ENCODE measurements at regions not wholly inside any gene's neighbourhood (a gene's known extent, or its start where the extent isn't known, plus 50 kb on each side); places are given as distances from the start of the nearest gene placed in this dataset.

GRCh38 chr7:28301148-28301641 is 111.1 kb upstream of the CREB5 start:
- Histone ChIP-seq H4K91ac (ENCODE audit: insufficient read depth, low read depth, low read length) (no peak overlapping the region), H3K56ac (ENCODE audit: extremely low read depth, insufficient read depth, low read length) (no peak overlapping the region), H3K4me3 (ENCODE audit: insufficient read depth, low read depth, low read length) (no peak overlapping the region), H3K18ac (ENCODE audit: low read depth, low read length) (no peak overlapping the region), H3K4me2 (ENCODE audit: low read depth, low read length) (no peak overlapping the region), H3K9me1 (ENCODE audit: insufficient read depth, low read length) (no peaks in the 10 kb centered on the region), H3K36me3 (ENCODE audit: control insufficient read depth, insufficient read depth, low read length) (no peaks in the 10 kb centered on the region), H2BK20ac (ENCODE audit: low read depth, low read length) (no peak overlapping the region), H2AK5ac (ENCODE audit: low read depth, low read length) (no peak overlapping the region), H3K79me1 (ENCODE audit: low read depth in 1 of 2, low read length in 2 of 2) (no peaks in the 10 kb centered on the region), H3K27me3 (ENCODE audit: control insufficient read depth, insufficient read depth, low read length) (no peaks in the 10 kb centered on the region; the same call in none of the 2 replicates), H2AK9ac (replicated peaks; ENCODE audit: low read depth, low read length, poor library complexity) (no peak overlapping the region), H3K4me1 (ENCODE audit: control insufficient read depth, insufficient read depth, low read length) (no peaks in the 10 kb centered on the region), H3K4ac (ENCODE audit: low read depth, low read length) (no peak overlapping the region), H2BK120ac (ENCODE audit: low read depth, low read length) (no peak overlapping the region), H3K23ac (ENCODE audit: low read depth, low read length) (no peak overlapping the region), H2BK5ac (ENCODE audit: low read depth, low read length, poor library complexity, severe bottlenecking) (no peak overlapping the region), H3K9ac (ENCODE audit: low read depth, low read length) (no peak overlapping the region), H4K8ac (ENCODE audit: low read depth in 2 of 2, low read length in 2 of 2) (no peak overlapping the region), H4K20me1 (ENCODE audit: insufficient read depth, low read length) (no peaks in the 10 kb centered on the region), H3K9me3 (ENCODE audit: control insufficient read depth, insufficient read depth, low read length) (no peaks in the 10 kb centered on the region), H4K5ac (ENCODE audit: low read depth, low read length) (no peak overlapping the region), H3K14ac (replicated peaks; ENCODE audit: low read depth, low read length) (no peak overlapping the region), H2BK15ac (ENCODE audit: low read depth, low read length) (no peak overlapping the region), H3K27ac (ENCODE audit: insufficient read depth, low read length) (no peak overlapping the region), H2AFZ (replicated peaks; ENCODE audit: low read length, poor library complexity) (no peak overlapping the region)
- in situ Hi-C loops (cut with MboI; ENCODE audit: low sequenced_read_pairs) (no loop called here), intact Hi-C loops (cut with micrococcal nuclease) (no loop called here), dilution Hi-C loops (cut with HindIII; ENCODE audit: low sequenced_read_pairs, unreplicated experiment) (no loop called here)
- ATAC-seq (ENCODE audit: low read depth) (no peak), DNase-seq (peak; percentile 51)
- TF ChIP-seq CTCF (conservative IDR thresholded peaks at IDR 0.05; ENCODE audit: low read depth, low read length) (no peak), FOS (IDR thresholded peaks at IDR 0.05; ENCODE audit: low read depth, low read length) (no peak), POLR2A (IDR thresholded peaks at IDR 0.05; ENCODE audit: low read depth, low read length) (no peak), NFE2L2 (IDR thresholded peaks at IDR 0.05; ENCODE audit: low read depth, low read length) (no peak), MAFK (IDR thresholded peaks at IDR 0.05; ENCODE audit: low read depth, low read length) (no peak), RCOR1 (IDR thresholded peaks at IDR 0.05; ENCODE audit: insufficient replicate concordance, low read length) (no peak), RAD21 (IDR thresholded peaks at IDR 0.05; ENCODE audit: low read length) (no peak), MXI1 (IDR thresholded peaks at IDR 0.05; ENCODE audit: borderline replicate concordance, low read depth, low read length) (no peak), SMC3 (IDR thresholded peaks at IDR 0.05; ENCODE audit: low read depth, low read length) (no peak), RFX5 (IDR thresholded peaks at IDR 0.05; ENCODE audit: low read depth, low read length) (no peak), USF2 (IDR thresholded peaks at IDR 0.05; ENCODE audit: low read depth, low read length) (no peak), ELK1 (IDR thresholded peaks at IDR 0.05; ENCODE audit: borderline replicate concordance, low read depth, low read length) (no peak), CEBPB (IDR thresholded peaks at IDR 0.05; ENCODE audit: low read depth, low read length) (no peak), CHD1 (IDR thresholded peaks at IDR 0.05; ENCODE audit: low read depth, low read length) (no peak)
- ChIA-PET POLR2A (ENCODE audit: unreplicated experiment) (no interaction called here), CTCF (no interaction called here)
- WGBS, 2 experiments (ENCODE audit: extremely low coverage in 2 of 2, insufficient read length in 1 of 2), result no CpG with 5 or more reads among the region's 5 CpGs
- BruUV-seq (replicated peaks), result no TSS peak

Data from IMR-90 (cell line).